ENCODE measurements at regions not wholly inside any gene's neighbourhood (a gene's known extent, or its start where the extent isn't known, plus 50 kb on each side); places are given as distances from the start of the nearest gene placed in this dataset.
"Not testable (repeated sequence)": the region's sequence is repeated elsewhere in the genome, so short reads cannot be mapped to it uniquely, and the experiment has no call there.

GRCh38 chr5:25515525-25515924 lies 870.7 kb upstream of the CDH10 start:
- no peak for DNase-seq (ENCODE audit: low read depth)
- TF ChIP-seq CTCF (conservative IDR thresholded peaks at IDR 0.05; ENCODE audit: low read length): no peak
- H3K4me3 ChIP-seq (ENCODE audit: low read length): no peak overlapping the region

- not testable (repeated sequence) for H3K4me3 ChIP-seq (ENCODE audit: low read length); DNase-seq (ENCODE audit: low read depth)
These were observed 865.9 kb upstream of the CDH10 start for GRCh38 chr5:25510692-25511091.

- not testable (repeated sequence) for H3K4me3 ChIP-seq (ENCODE audit: low read length); DNase-seq (ENCODE audit: low read depth)
These were observed 863.2 kb upstream of the CDH10 start for GRCh38 chr5:25508011-25508410.

- no peak for TF ChIP-seq CTCF (conservative IDR thresholded peaks at IDR 0.05; ENCODE audit: low read length)
- no peak overlapping the region for H3K4me3 ChIP-seq (ENCODE audit: low read length)
These were observed 855.9 kb upstream of the CDH10 start for GRCh38 chr5:25500635-25501034.

GRCh38 chr5:25489834-25490538 lies 845.2 kb upstream of the CDH10 start:
- TF ChIP-seq CTCF (conservative IDR thresholded peaks at IDR 0.05; ENCODE audit: low read length): no peak
- peak; percentile 0 for DNase-seq (ENCODE audit: low read depth)
- no peak overlapping the region for H3K4me3 ChIP-seq (ENCODE audit: low read length)

More at GRCh38 chr5:25500635-25501034, 855.9 kb upstream of the CDH10 start:
- DNase-seq (ENCODE audit: low read depth): no peak

- no peak for TF ChIP-seq CTCF (conservative IDR thresholded peaks at IDR 0.05; ENCODE audit: low read length)
- no peak overlapping the region for H3K4me3 ChIP-seq (ENCODE audit: low read length)
- no peak for DNase-seq (ENCODE audit: low read depth)
These were observed 843.3 kb upstream of the CDH10 start for GRCh38 chr5:25488119-25488518.

- DNase-seq (ENCODE audit: low read depth): no peak
- no peak for TF ChIP-seq CTCF (conservative IDR thresholded peaks at IDR 0.05; ENCODE audit: low read length)
- H3K4me3 ChIP-seq (ENCODE audit: low read length): no peak overlapping the region
These were observed 839.6 kb upstream of the CDH10 start for GRCh38 chr5:25484391-25484790.

GRCh38 chr5:25481463-25481862 lies 836.7 kb upstream of the CDH10 start:
- H3K4me3 ChIP-seq (ENCODE audit: low read length): no peak overlapping the region
- TF ChIP-seq CTCF (conservative IDR thresholded peaks at IDR 0.05; ENCODE audit: low read length): no peak
- DNase-seq (ENCODE audit: low read depth): no peak

All from AG10803 (cell line).